Erythroblast (primary cell): ENCODE measurements at regions not wholly inside any gene's neighbourhood (a gene's known extent, or its start where the extent isn't known, plus 50 kb on each side); places are given as distances from the start of the nearest gene placed in this dataset.

Experiments used
- GATA1 ChIP-seq: IDR thresholded peaks from 2 replicates; pipeline ENCODE4 v1.6.1; 2011; ENCODE audit warnings: low read depth, mild to moderate bottlenecking, control low read depth, low read length, moderate library complexity
- POLR2A ChIP-seq: IDR thresholded peaks from 2 replicates; pipeline ENCODE4 v1.6.1; 2011; ENCODE audit warnings: mild to moderate bottlenecking, low read length

DNA sequence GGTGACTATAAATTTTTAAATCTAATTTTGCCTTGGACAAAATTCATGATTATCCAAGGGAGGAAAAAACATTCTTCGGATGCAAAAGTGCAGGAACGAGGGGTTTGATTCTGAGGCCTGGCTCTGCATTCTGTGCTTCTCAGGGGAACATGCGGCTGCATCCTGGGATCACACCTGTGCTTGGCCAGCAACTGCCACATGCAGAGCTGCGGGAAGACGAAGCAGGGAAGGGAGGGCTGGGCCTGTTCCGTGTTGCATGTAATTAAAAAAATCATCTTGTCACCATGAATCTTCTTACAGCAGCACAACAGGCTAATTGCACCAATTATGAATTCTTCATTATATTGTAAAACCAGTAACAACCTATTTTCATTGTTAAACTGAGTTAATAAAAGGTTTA, 158.0 kb upstream of the ALKAL2 start:
- TF ChIP-seq POLR2A (no peak), GATA1 (no peak)
